ENCODE measurements at regions not wholly inside any gene's neighbourhood (a gene's known extent, or its start where the extent isn't known, plus 50 kb on each side); places are given as distances from the start of the nearest gene placed in this dataset.

DNA sequence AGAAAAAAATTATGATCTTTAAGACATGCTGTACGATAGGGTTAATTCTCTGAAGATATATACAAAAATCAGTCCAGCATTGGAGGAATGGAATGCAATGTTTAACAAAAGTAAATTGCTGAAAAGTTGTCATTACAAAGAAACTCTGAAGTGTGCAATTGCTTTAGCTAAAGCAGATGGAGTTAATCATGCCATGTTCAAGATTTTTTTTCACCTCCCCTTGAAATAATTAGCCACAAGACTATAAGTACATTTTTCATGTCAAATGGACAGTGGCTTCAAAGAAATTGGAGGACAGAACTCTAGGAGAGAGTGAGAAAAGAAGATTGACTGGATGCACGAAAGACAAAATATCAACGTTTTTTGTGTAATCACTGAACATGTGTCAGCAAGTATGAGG, 63.1 kb upstream of the MEOX2 start:
- TF ChIP-seq, protein P1, sequence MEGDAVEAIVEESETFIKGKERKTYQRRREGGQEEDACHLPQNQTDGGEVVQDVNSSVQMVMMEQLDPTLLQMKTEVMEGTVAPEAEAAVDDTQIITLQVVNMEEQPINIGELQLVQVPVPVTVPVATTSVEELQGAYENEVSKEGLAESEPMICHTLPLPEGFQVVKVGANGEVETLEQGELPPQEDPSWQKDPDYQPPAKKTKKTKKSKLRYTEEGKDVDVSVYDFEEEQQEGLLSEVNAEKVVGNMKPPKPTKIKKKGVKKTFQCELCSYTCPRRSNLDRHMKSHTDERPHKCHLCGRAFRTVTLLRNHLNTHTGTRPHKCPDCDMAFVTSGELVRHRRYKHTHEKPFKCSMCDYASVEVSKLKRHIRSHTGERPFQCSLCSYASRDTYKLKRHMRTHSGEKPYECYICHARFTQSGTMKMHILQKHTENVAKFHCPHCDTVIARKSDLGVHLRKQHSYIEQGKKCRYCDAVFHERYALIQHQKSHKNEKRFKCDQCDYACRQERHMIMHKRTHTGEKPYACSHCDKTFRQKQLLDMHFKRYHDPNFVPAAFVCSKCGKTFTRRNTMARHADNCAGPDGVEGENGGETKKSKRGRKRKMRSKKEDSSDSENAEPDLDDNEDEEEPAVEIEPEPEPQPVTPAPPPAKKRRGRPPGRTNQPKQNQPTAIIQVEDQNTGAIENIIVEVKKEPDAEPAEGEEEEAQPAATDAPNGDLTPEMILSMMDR (IDR thresholded peaks at IDR 0.05), result no peak
- Histone ChIP-seq H3K4me3 (no peak overlapping the region), H3K27ac (no peak overlapping the region), H3K36me3 (no peaks in the 10 kb centered on the region), H3K9me3 (no peaks in the 10 kb centered on the region), H3K27me3 (no peaks in the 10 kb centered on the region), H3K4me1 (peaks cover 0 to 45% (median 6%) of the 10 kb centered on the region in 4 donors)
- no peak for DNase-seq
- intact Hi-C loops (cut with DNase I; ENCODE audit: low total_unique reads), result no loop called here

DNA sequence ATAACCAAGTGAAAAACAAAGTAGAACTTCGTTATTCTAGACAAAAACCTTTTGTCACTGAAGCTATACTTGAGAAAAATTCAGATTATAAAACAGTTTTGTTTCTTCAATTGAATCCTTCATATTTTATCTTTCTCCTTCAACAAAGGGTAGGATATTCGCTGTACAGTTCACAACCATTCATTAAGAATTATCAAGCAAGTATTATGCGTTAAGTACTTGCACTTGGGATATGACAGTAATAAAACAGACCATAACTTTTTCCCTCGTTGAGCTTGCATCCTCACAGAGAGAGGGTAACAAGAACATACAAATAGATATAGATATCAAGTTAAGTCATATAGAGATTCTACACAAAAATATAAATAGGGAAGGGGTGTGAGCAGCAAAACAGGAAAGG, 61.2 kb upstream of the MEOX2 start:
- Histone ChIP-seq H3K27me3 (no peaks in the 10 kb centered on the region), H3K36me3 (no peaks in the 10 kb centered on the region), H3K4me3 (no peak overlapping the region), H3K4me1 (peaks cover 0 to 35% (median 2%) of the 10 kb centered on the region in 4 donors), H3K27ac (peak overlapping the region in 1 of 2 donors; percentile 9), H3K9me3 (no peaks in the 10 kb centered on the region)
- intact Hi-C loops (cut with DNase I; ENCODE audit: low total_unique reads), result no loop called here
- no peak for DNase-seq
- TF ChIP-seq, protein P1 (IDR thresholded peaks at IDR 0.05), result no peak

DNA sequence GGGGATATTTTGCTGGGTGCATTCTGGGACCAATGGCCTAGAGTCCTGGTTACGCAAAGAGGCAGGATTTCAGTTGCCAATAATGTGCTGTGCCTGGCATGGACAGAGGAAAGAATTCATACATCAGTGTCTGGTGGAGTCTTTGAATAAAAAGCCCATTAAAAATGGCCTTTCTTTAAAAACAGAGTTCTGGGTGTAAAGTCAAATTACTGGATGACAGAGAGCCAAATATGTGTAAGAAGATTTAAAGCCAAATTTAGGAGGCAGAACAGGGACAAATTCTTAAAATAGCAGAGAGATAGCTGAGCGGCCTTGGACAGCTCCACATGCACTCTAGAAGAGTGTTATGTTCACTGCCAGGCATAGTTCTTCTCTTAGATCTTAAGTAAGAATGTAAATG, 60.8 kb upstream of the MEOX2 start:
- H3K4me1 ChIP-seq, result peaks cover 0 to 31% (median 2%) of the 10 kb centered on the region in 4 donors
- intact Hi-C loops (cut with DNase I; ENCODE audit: low total_unique reads), result no loop called here

DNA sequence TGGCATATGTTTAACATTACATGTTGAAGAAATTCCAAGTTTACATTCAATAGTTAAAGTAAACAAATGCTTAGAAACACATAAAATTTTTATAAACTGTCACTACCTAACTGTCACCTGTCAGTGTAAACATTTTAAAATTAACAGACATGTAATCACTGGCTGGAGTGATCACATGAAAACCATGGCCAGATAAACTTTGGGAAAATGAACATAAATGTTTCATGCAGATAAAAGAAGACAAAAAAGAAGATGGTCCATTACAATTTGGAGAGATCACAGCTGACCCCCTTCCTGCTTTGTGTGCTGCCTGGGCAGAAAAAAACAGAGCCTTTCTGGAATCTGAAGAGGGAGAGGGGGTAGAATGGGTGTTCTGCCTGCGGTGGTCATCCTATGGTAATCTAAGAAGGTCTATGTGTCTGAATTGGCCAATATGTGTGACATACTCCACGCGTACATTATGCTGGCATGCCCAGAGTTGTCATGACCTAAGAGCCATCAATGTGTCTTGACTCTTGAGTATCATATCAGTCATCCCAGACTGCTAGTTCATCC, 57.5 kb upstream of the MEOX2 start:
- Histone ChIP-seq H3K27me3 (no peaks in the 10 kb centered on the region), H3K9me3 (no peaks in the 10 kb centered on the region), H3K4me3 (no peak overlapping the region), H3K4me1 (peaks cover 0 to 14% (median 2%) of the 10 kb centered on the region in 4 donors), H3K36me3 (no peaks in the 10 kb centered on the region), H3K27ac (no peak overlapping the region)
- TF ChIP-seq, protein P1 (IDR thresholded peaks at IDR 0.05), result no peak
- intact Hi-C loops (cut with DNase I; ENCODE audit: low total_unique reads), result no loop called here
- no peak for DNase-seq

More for the DNA sequence above, 60.8 kb upstream of the MEOX2 start:
- H3K27ac ChIP-seq, result peak overlapping the region in 1 of 2 donors; percentile 9
- TF ChIP-seq, protein P1 (IDR thresholded peaks at IDR 0.05), result no peak
- no peak overlapping the region for H3K4me3 ChIP-seq
- H3K36me3 ChIP-seq, result no peaks in the 10 kb centered on the region
- DNase-seq, result peak in 1 of 2 donors; percentile 73
- no peaks in the 10 kb centered on the region for H3K9me3 ChIP-seq
- H3K27me3 ChIP-seq, result no peaks in the 10 kb centered on the region

DNA sequence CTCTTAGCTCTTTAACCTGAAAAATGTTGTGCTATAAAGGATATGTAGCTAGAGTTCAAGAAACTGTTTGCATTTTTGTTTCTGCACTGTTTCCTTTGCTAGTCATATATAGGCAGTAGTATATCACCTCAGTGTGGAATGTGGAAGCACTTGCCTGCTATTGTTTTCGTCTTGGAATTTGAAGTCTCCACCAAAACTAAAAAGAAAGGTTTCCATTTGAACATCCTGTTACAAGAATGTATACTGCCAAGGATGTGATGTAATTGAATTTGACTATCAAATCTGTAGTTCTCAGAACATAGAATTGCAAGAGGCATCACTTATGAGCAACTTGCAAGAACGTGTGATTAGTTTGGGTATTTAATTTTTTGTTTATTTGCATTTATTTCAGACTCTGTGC, 51.1 kb upstream of the MEOX2 start:
- H3K4me3 ChIP-seq, result no peak overlapping the region
- TF ChIP-seq, protein P1 (IDR thresholded peaks at IDR 0.05), result no peak
- no peaks in the 10 kb centered on the region for H3K4me1 ChIP-seq
- no peak overlapping the region for H3K27ac ChIP-seq
- intact Hi-C loops (cut with DNase I; ENCODE audit: low total_unique reads), result no loop called here
- no peaks in the 10 kb centered on the region for H3K36me3 ChIP-seq
- DNase-seq, result no peak
- H3K9me3 ChIP-seq, result no peaks in the 10 kb centered on the region
- no peaks in the 10 kb centered on the region for H3K27me3 ChIP-seq

Measured in tibial artery (tissue), 4 donors.